Lung (tissue), 11 donors: ENCODE measurements at regions not wholly inside any gene's neighbourhood (a gene's known extent, or its start where the extent isn't known, plus 50 kb on each side); places are given as distances from the start of the nearest gene placed in this dataset.

Source experiments
- ATAC-seq: fragments of 200-7000 bp; cut with Tn5 transposase; one replicate; pipeline ENCODE4 v1.9.1; 2020; ENCODE audit warnings: moderate number of reproducible peaks; ENCODE audit not compliant: insufficient read depth, low FRiP score
- DNase-seq, 3 donors: peaks; one replicate each; pipeline ENCODE4 v3.0.0-alpha.2; 2013 to 2017
- H3K27ac ChIP-seq, 2 donors: one replicate each; pipeline ENCODE4 v1.5.1; 2013; ENCODE audit warnings: mild to moderate bottlenecking in 2 of 2, moderate library complexity in 2 of 2, control low read depth in 1 of 2, inconsistent platforms in 1 of 2, low read depth in 1 of 2, low read length in 1 of 2
- H3K27me3 ChIP-seq, 3 donors: one replicate each; pipeline ENCODE4 v1.5.1; 2013; ENCODE audit warnings: low read length in 2 of 3; ENCODE audit not compliant: control insufficient read depth in 3 of 3, insufficient read depth in 3 of 3
- H3K36me3 ChIP-seq, 4 donors: one replicate each; pipeline ENCODE4 v1.5.1; 2013; ENCODE audit warnings: low read length in 4 of 4, mild to moderate bottlenecking in 1 of 4, moderate library complexity in 1 of 4; ENCODE audit not compliant: control insufficient read depth in 4 of 4, insufficient read depth in 4 of 4
- H3K4me1 ChIP-seq, 5 donors: one replicate each; pipeline ENCODE4 v1.5.1; 2013; ENCODE audit warnings: low read length in 5 of 5, mild to moderate bottlenecking in 2 of 5, moderate library complexity in 1 of 5; ENCODE audit not compliant: control insufficient read depth in 5 of 5, insufficient read depth in 5 of 5
- H3K4me3 ChIP-seq: one replicate; pipeline ENCODE4 v1.5.1; 2013; ENCODE audit warnings: mild to moderate bottlenecking, control low read depth, moderate library complexity
- H3K9ac ChIP-seq, 2 donors: one replicate each; pipeline ENCODE4 v1.5.1; 2013; ENCODE audit warnings: low read length in 2 of 2, control low read depth in 1 of 2; ENCODE audit not compliant: insufficient read depth in 1 of 2
- H3K9me3 ChIP-seq, 4 donors: one replicate each; pipeline ENCODE4 v1.5.1; 2013; ENCODE audit warnings: low read length in 3 of 4, mild to moderate bottlenecking in 1 of 4, moderate library complexity in 1 of 4; ENCODE audit not compliant: control insufficient read depth in 4 of 4, insufficient read depth in 3 of 4
- WGBS, 2 donors: extraction: QIAGEN DNeasy Blood & Tissue Kit; methylation state at CpG; one replicate each; pipeline ENCODE4 v1.1.7; 2013; 5-methylcytosine and 5-hydroxymethylcytosine counted together
- TF ChIP-seq, protein P1 (sequence below): IDR thresholded peaks from 2 replicates; pipeline ENCODE4 v1.5.1; 2012; ENCODE audit warnings: mild to moderate bottlenecking; ENCODE audit errors: control extremely low read depth, extremely low read depth
- donor health status: control.
- donor health status: control.
- donor health status: Bipolar disorder and iron deficiency.
- donor health status: healthy.
- donor health status: DM: yes; HTN: yes; CAD: no.

DNA sequence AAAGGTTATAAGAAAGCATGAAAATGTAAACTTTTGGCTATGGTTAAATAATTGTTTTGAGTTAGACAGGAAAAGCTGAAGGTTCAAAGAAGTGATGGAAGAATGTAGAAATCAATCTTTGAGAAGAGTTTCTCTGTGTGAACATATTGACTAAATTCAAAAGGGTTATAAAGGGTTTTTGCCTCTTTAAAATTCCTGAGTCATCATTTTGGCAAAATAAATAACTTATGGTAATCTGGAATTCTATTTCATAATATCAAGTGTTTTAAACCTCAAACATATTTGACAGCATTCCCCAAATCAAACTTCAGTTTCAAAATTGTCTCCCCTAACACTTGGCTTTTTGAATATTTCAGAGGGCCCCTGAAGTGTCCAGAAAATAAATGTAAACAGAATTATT is 60.6 kb upstream of the SPINK5 start:
- Histone ChIP-seq H3K27me3 (no peaks in the 10 kb centered on the region), H3K4me1 (no peaks in the 10 kb centered on the region), H3K9me3 (peaks cover 0 to 23% (median 13%) of the 10 kb centered on the region in 4 donors), H3K9ac (no peak overlapping the region), H3K4me3 (no peak overlapping the region), H3K27ac (no peak overlapping the region), H3K36me3 (no peaks in the 10 kb centered on the region)
- TF ChIP-seq, protein P1, sequence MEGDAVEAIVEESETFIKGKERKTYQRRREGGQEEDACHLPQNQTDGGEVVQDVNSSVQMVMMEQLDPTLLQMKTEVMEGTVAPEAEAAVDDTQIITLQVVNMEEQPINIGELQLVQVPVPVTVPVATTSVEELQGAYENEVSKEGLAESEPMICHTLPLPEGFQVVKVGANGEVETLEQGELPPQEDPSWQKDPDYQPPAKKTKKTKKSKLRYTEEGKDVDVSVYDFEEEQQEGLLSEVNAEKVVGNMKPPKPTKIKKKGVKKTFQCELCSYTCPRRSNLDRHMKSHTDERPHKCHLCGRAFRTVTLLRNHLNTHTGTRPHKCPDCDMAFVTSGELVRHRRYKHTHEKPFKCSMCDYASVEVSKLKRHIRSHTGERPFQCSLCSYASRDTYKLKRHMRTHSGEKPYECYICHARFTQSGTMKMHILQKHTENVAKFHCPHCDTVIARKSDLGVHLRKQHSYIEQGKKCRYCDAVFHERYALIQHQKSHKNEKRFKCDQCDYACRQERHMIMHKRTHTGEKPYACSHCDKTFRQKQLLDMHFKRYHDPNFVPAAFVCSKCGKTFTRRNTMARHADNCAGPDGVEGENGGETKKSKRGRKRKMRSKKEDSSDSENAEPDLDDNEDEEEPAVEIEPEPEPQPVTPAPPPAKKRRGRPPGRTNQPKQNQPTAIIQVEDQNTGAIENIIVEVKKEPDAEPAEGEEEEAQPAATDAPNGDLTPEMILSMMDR: no peak
- no peak for ATAC-seq
- no peak for DNase-seq

DNA sequence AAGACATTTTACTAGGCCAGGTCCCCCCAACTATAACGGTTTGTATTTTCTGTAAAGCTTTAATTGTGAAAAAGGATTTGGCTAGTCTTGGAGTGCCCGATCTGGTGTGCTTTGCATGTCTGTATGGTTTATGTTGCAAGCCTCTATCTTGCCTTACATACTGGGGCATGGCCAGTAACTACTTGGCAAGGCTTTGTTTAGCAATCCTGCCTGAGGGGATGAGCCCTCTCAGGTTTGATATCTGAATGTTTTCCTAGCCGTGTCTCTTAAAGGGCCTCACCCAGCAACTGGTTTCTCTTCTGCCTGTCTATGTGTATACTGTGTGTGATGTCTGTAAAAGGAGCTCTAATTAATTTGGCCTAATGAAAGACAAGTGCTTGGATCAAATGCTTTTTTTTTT is 61.3 kb upstream of the SPINK5 start:
- no peaks in the 10 kb centered on the region for H3K36me3 ChIP-seq
- no peak overlapping the region for H3K9ac ChIP-seq
- DNase-seq (no peak), ATAC-seq (no peak)
- H3K4me3 ChIP-seq: no peak overlapping the region
- peaks cover 0 to 23% (median 13%) of the 10 kb centered on the region in 4 donors for H3K9me3 ChIP-seq
- WGBS, 2 donors: 78 to 96% methylated on average over 3 of the region's 3 CpGs
- TF ChIP-seq, protein P1: no peak
- H3K4me1 ChIP-seq: no peaks in the 10 kb centered on the region
- no peaks in the 10 kb centered on the region for H3K27me3 ChIP-seq
- no peak overlapping the region for H3K27ac ChIP-seq

DNA sequence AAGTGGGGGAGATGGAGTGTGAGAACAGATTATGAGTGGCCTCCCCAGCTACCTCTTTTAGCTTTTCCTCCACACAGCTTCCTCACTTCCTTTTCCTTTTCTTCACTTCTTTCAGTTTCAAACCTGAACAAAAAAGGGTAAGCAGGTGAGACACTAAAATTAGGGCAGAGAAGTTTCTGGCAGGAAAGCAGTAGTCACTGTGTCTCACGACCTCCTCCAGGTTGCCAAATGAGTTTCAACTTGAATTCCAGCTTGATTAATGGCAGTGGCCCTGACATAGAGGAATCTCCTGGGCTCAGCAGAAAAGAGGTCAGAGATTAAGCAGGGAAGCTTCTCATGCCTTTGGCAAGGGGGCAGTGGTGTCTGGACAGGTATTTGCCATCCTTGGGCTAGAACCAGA is 63.7 kb upstream of the SPINK5 start:
- whole genome bisulfite sequencing, 2 donors: 51 to 86% methylated on average over 1 of the region's 1 CpG
- TF ChIP-seq, protein P1: no peak
- H3K9ac ChIP-seq: no peak overlapping the region
- no peak overlapping the region for H3K4me3 ChIP-seq
- no peak for ATAC-seq
- DNase-seq: no peak
- no peaks in the 10 kb centered on the region for H3K4me1 ChIP-seq
- no peaks in the 10 kb centered on the region for H3K36me3 ChIP-seq
- peaks cover 0 to 23% (median 13%) of the 10 kb centered on the region in 4 donors for H3K9me3 ChIP-seq
- H3K27me3 ChIP-seq: no peaks in the 10 kb centered on the region
- H3K27ac ChIP-seq: no peak overlapping the region

DNA sequence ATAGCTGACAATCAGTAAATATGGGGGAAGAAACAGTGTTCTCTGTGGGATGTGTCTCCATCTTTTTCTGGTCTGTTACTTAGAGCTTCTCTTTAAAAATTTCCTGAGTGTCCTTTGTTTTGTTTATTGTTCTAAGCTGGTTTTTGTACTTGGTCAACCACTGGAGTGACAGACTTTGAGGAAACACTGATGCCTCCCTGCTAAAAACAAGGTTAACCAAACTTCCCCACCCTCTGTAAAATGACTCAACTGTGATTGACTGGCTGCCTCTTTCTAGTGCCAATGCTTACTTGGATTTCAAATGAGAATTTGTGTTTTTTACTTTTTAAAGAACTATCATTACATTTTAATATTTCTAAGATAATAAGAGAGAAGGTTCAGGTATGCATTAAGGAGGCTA is 65.1 kb upstream of the SPINK5 start:
- ATAC-seq: no peak

More for the DNA sequence above, 65.1 kb upstream of the SPINK5 start:
- H3K4me3 ChIP-seq: no peak overlapping the region
- DNase-seq: no peak
- H3K27ac ChIP-seq: no peak overlapping the region
- H3K9me3 ChIP-seq: peaks cover 0 to 23% (median 13%) of the 10 kb centered on the region in 4 donors
- no peaks in the 10 kb centered on the region for H3K27me3 ChIP-seq
- TF ChIP-seq, protein P1: no peak
- no peaks in the 10 kb centered on the region for H3K4me1 ChIP-seq
- no peak overlapping the region for H3K9ac ChIP-seq
- H3K36me3 ChIP-seq: no peaks in the 10 kb centered on the region
